Cardiac muscle cell (in vitro differentiated cells and primary cell): ENCODE measurements at regions not wholly inside any gene's neighbourhood (a gene's known extent, or its start where the extent isn't known, plus 50 kb on each side); places are given as distances from the start of the nearest gene placed in this dataset.
A peak's percentile ranks its signal among the peaks of the same experiment; 100 is the strongest.

ENCODE experiments used
- DNase-seq, 2 donors: peaks; one replicate each; pipeline versions ENCODE4 v3.0.0 to v3.0.0-alpha.2; 2010 to 2017; ENCODE audit warnings: low read depth in 1 of 2, low spot score in 1 of 2
- H3K27ac ChIP-seq: fragments of 200-600 bp; sonication (generic); 2 replicates; pipeline ENCODE4 v1.5.1; 2016
- H3K27me3 ChIP-seq: fragments of 200-600 bp; sonication (generic); 2 replicates; pipeline ENCODE4 v1.6.0; 2016; ENCODE audit warnings: control low read depth
- H3K36me3 ChIP-seq: fragments of 200-600 bp; sonication (generic); 2 replicates; pipeline ENCODE4 v1.5.1; 2016; ENCODE audit warnings: control low read depth
- H3K4me1 ChIP-seq: fragments of 200-600 bp; sonication (generic); 2 replicates; pipeline ENCODE4 v1.8.1; 2017; ENCODE audit warnings: low read depth, mild to moderate bottlenecking, mixed run types
- H3K4me3 ChIP-seq: fragments of 200-600 bp; sonication (generic); 2 replicates; pipeline ENCODE4 v1.5.1; 2016; ENCODE audit warnings: mild to moderate bottlenecking
- H3K9me3 ChIP-seq: fragments of 200-600 bp; sonication (generic); 2 replicates; pipeline ENCODE4 v1.5.1; 2017; ENCODE audit warnings: low read depth, mild to moderate bottlenecking, control low read depth
- TF ChIP-seq, protein P1 (sequence below): IDR thresholded peaks from 2 replicates; pipeline ENCODE4 v1.5.1; 2012; ENCODE audit warnings: low read depth, mild to moderate bottlenecking, low read length

- Histone ChIP-seq H3K27ac (no peak overlapping the region), H3K4me3 (no peak overlapping the region), H3K36me3 (no peaks in the 10 kb centered on the region), H3K4me1 (no peaks in the 10 kb centered on the region), H3K9me3 (no peaks in the 10 kb centered on the region), H3K27me3 (no peaks in the 10 kb centered on the region)
- peak in 1 of 2 donors; percentile 81 for DNase-seq
- TF ChIP-seq, protein P1, sequence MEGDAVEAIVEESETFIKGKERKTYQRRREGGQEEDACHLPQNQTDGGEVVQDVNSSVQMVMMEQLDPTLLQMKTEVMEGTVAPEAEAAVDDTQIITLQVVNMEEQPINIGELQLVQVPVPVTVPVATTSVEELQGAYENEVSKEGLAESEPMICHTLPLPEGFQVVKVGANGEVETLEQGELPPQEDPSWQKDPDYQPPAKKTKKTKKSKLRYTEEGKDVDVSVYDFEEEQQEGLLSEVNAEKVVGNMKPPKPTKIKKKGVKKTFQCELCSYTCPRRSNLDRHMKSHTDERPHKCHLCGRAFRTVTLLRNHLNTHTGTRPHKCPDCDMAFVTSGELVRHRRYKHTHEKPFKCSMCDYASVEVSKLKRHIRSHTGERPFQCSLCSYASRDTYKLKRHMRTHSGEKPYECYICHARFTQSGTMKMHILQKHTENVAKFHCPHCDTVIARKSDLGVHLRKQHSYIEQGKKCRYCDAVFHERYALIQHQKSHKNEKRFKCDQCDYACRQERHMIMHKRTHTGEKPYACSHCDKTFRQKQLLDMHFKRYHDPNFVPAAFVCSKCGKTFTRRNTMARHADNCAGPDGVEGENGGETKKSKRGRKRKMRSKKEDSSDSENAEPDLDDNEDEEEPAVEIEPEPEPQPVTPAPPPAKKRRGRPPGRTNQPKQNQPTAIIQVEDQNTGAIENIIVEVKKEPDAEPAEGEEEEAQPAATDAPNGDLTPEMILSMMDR, result no peak
Measured at GRCh38 chr5:123708074-123708806, 196.3 kb downstream of the CSNK1G3 start.

DNA sequence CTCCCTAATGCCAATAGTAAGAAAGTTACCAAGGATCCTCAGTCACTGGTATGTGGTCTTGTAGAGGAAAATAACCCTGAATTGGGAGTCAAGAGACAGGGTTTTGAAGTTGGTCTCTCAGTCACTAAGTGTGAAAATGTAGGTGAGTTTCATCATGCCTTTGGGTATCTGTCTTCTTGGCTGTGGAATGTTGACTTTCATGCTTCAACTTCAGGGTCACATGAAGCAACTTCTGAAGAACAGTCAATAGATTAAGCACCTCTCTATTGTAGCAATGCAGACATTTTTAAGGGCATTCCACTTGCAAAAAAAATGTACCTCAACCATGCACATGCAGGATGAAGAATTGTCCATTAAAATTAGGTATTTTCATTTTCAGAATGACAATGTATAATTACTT is 194.6 kb downstream of the CSNK1G3 start:
- DNase-seq, result no peak
- no peak overlapping the region for H3K27ac ChIP-seq
- H3K4me3 ChIP-seq, result no peak overlapping the region
- H3K36me3 ChIP-seq, result no peaks in the 10 kb centered on the region
- no peaks in the 10 kb centered on the region for H3K27me3 ChIP-seq
- no peaks in the 10 kb centered on the region for H3K4me1 ChIP-seq
- TF ChIP-seq, protein P1, result no peak
- no peaks in the 10 kb centered on the region for H3K9me3 ChIP-seq

GRCh38 chr5:123705741-123706140 is 193.8 kb downstream of the CSNK1G3 start:
- DNase-seq, result peak in 1 of 2 donors; percentile 79
- no peaks in the 10 kb centered on the region for H3K4me1 ChIP-seq
- H3K36me3 ChIP-seq, result no peaks in the 10 kb centered on the region
- no peaks in the 10 kb centered on the region for H3K27me3 ChIP-seq
- no peak overlapping the region for H3K27ac ChIP-seq
- no peak overlapping the region for H3K4me3 ChIP-seq
- TF ChIP-seq, protein P1, result no peak
- H3K9me3 ChIP-seq, result no peaks in the 10 kb centered on the region

GRCh38 chr5:123701511-123702200 is 189.7 kb downstream of the CSNK1G3 start:
- Histone ChIP-seq H3K9me3 (no peaks in the 10 kb centered on the region), H3K4me1 (no peaks in the 10 kb centered on the region), H3K4me3 (no peak overlapping the region), H3K36me3 (no peaks in the 10 kb centered on the region), H3K27ac (no peak overlapping the region), H3K27me3 (no peaks in the 10 kb centered on the region)
- DNase-seq, result no peak
- TF ChIP-seq, protein P1, result no peak

DNA sequence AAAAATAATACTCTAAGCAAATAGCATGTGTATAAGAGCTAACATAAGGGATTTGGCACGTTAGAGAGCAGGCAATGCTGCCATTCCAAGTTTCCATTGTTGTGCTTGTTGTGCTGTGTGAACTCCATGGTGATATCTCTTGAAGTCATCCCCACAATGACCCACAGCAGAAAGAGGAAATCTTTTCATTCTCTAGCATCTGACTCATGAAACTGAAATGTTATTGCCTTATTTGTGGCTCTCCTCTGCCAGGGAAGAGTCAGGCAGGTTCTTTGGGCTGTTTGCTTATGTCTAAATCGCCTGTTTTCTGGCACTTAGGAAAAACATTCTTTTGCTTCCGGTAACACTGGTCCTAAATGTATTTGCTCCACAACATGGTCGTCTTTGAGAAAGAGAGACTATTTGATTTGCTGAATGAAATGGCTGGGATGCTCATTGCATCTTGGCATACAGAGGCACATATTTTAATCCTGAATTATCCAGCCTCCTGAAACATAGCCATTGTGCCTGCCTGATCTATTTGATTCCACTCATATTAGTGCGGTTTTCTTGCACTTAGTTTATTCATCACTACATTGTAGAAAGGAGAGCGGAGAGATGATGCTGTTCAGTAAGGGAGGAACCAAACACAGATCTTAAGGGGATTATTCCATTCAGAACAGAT is 188.8 kb downstream of the CSNK1G3 start:
- Histone ChIP-seq H3K27ac (no peak overlapping the region), H3K27me3 (no peaks in the 10 kb centered on the region), H3K4me1 (no peaks in the 10 kb centered on the region), H3K36me3 (no peaks in the 10 kb centered on the region), H3K9me3 (no peaks in the 10 kb centered on the region), H3K4me3 (no peak overlapping the region)
- TF ChIP-seq, protein P1, result no peak
- peak in 1 of 2 donors; percentile 98 for DNase-seq
